Tibial artery (tissue), 4 donors: ENCODE measurements at regions not wholly inside any gene's neighbourhood (a gene's known extent, or its start where the extent isn't known, plus 50 kb on each side); places are given as distances from the start of the nearest gene placed in this dataset.
"Not testable (repeated sequence)": the region's sequence is repeated elsewhere in the genome, so short reads cannot be mapped to it uniquely, and the experiment has no call there.

Experiments used
- DNase-seq, 2 donors: peaks; one replicate each; pipeline ENCODE4 v3.0.0-alpha.2; 2019
- H3K27ac ChIP-seq, 2 donors: fragments of 200-600 bp; sonication (generic) in 1 of 2; 1 replicate in 1 of 2; 2 replicates in 1 of 2; pipeline ENCODE4 v1.5.1; 2018 to 2019; ENCODE audit warnings: mild to moderate bottlenecking in 1 of 2
- H3K27me3 ChIP-seq, 2 donors: fragments of 200-600 bp; sonication (generic) in 1 of 2; one replicate each; pipeline versions ENCODE4 v1.5.1 to v1.6.0; 2016 to 2019
- H3K36me3 ChIP-seq, 3 donors: fragments of 200-600 bp; sonication (generic) in 2 of 3; one replicate each; pipeline ENCODE4 v1.5.1; 2016 to 2019; ENCODE audit warnings: mild to moderate bottlenecking in 2 of 3
- H3K4me1 ChIP-seq, 4 donors: fragments of 200-600 bp; sonication (generic) in 2 of 4; 1 replicate in 3 of 4; 2 replicates in 1 of 4; pipeline ENCODE4 v1.5.1; 2016 to 2019
- H3K4me3 ChIP-seq, 2 donors: fragments of 200-600 bp; sonication (generic) in 1 of 2; 1 replicate in 1 of 2; 2 replicates in 1 of 2; pipeline ENCODE4 v1.5.1; 2018 to 2019; ENCODE audit warnings: mild to moderate bottlenecking in 2 of 2
- H3K9me3 ChIP-seq, 3 donors: fragments of 200-600 bp; sonication (generic) in 1 of 3; one replicate each; pipeline ENCODE4 v1.5.1; 2016 to 2019
- CTCF ChIP-seq, 2 experiments: fragments of 200-600 bp in 1 of 2; fragments of 450-650 bp in 1 of 2; IDR thresholded peaks; one replicate each; pipeline ENCODE4 v1.5.1; 2017 to 2019; ENCODE audit warnings: antibody characterized with exemption in 2 of 2, mild to moderate bottlenecking in 1 of 2, moderate library complexity in 1 of 2
- intact Hi-C: fragments of 100-400 bp; cut with DNase I; formaldehyde crosslinking; loops from one replicate; pipeline ENCODE4 v1.15.0; 2023; ENCODE audit warnings: low total_unique reads

- DNase-seq, result no peak
- no peaks in the 10 kb centered on the region for H3K9me3 ChIP-seq
- H3K27ac ChIP-seq, result no peak overlapping the region
- no peaks in the 10 kb centered on the region for H3K36me3 ChIP-seq
- no peaks in the 10 kb centered on the region for H3K27me3 ChIP-seq
- H3K4me1 ChIP-seq, result peaks cover 0 to 22% (median 8%) of the 10 kb centered on the region in 4 donors
- intact Hi-C loops, result no loop called here
- TF ChIP-seq CTCF (IDR thresholded peaks at IDR 0.05), result no peak
- H3K4me3 ChIP-seq, result no peak overlapping the region
These were observed 98.2 kb downstream of the QRSL1 start for GRCh38 chr6:106727480-106728149.

GRCh38 chr6:106724848-106725247 lies 95.5 kb downstream of the QRSL1 start:
- TF ChIP-seq CTCF (IDR thresholded peaks at IDR 0.05), result no peak
- intact Hi-C loops, result no loop called here
- no peak overlapping the region for H3K27ac ChIP-seq

GRCh38 chr6:106724337-106724736 lies 95.0 kb downstream of the QRSL1 start:
- Histone ChIP-seq H3K9me3 (no peaks in the 10 kb centered on the region), H3K27me3 (no peaks in the 10 kb centered on the region), H3K4me3 (no peak overlapping the region), H3K36me3 (no peaks in the 10 kb centered on the region), H3K4me1 (peaks cover 0 to 8% (median 2%) of the 10 kb centered on the region in 4 donors), H3K27ac (no peak overlapping the region)
- TF ChIP-seq CTCF (IDR thresholded peaks at IDR 0.05), result no peak
- DNase-seq, result no peak
- intact Hi-C loops, result no loop called here

More at GRCh38 chr6:106724848-106725247, 95.5 kb downstream of the QRSL1 start:
- no peak for DNase-seq
- Histone ChIP-seq H3K9me3 (no peaks in the 10 kb centered on the region), H3K4me3 (no peak overlapping the region), H3K27me3 (no peaks in the 10 kb centered on the region), H3K36me3 (no peaks in the 10 kb centered on the region), H3K4me1 (peaks cover 0 to 8% (median 2%) of the 10 kb centered on the region in 4 donors)

GRCh38 chr6:106723419-106723818 lies 94.0 kb downstream of the QRSL1 start:
- H3K4me1 ChIP-seq, H3K36me3 ChIP-seq, H3K4me3 ChIP-seq, intact Hi-C loops, H3K27ac ChIP-seq, DNase-seq, H3K9me3 ChIP-seq, H3K27me3 ChIP-seq: not testable (repeated sequence)

- H3K4me1 ChIP-seq, H3K36me3 ChIP-seq, DNase-seq, H3K27me3 ChIP-seq, H3K4me3 ChIP-seq, intact Hi-C loops, H3K27ac ChIP-seq, H3K9me3 ChIP-seq: not testable (repeated sequence)
These were observed 91.8 kb downstream of the QRSL1 start for GRCh38 chr6:106721189-106721588.
